Fibroblast of lung (primary cell): ENCODE measurements at regions not wholly inside any gene's neighbourhood (a gene's known extent, or its start where the extent isn't known, plus 50 kb on each side); places are given as distances from the start of the nearest gene placed in this dataset.

ENCODE experiments used
- DNase-seq, 2 donors: peaks; one replicate each; pipeline versions ENCODE4 v3.0.0 to v3.0.0-alpha.2; 2010; ENCODE audit warnings: low read depth in 2 of 2
- H2AFZ ChIP-seq: 2 replicates; pipeline ENCODE4 v1.5.1; 2012; ENCODE audit warnings: low read length, control low read depth, inconsistent platforms
- H3K27ac ChIP-seq: 2 replicates; pipeline ENCODE4 v1.5.1; 2011; ENCODE audit warnings: low read length, control low read depth; ENCODE audit not compliant: insufficient read depth
- H3K27me3 ChIP-seq: 2 replicates; pipeline ENCODE4 v1.5.1; 2011; ENCODE audit warnings: mild to moderate bottlenecking, low read length; ENCODE audit not compliant: control insufficient read depth, insufficient read depth
- H3K36me3 ChIP-seq: 2 replicates; pipeline ENCODE4 v1.5.1; 2011; ENCODE audit warnings: low read length; ENCODE audit not compliant: control insufficient read depth, insufficient read depth
- H3K4me1 ChIP-seq: 2 replicates; pipeline ENCODE4 v1.5.1; 2011; ENCODE audit warnings: low read length; ENCODE audit not compliant: control insufficient read depth, insufficient read depth; ENCODE audit errors: extremely low read depth
- H3K4me2 ChIP-seq: 2 replicates; pipeline ENCODE4 v1.5.1; 2011; ENCODE audit warnings: low read length, control low read depth; ENCODE audit not compliant: insufficient read depth; ENCODE audit errors: extremely low read depth
- H3K4me3 ChIP-seq, 4 experiments: fragments of 200-600 bp in 1 of 4; sonication (generic) in 1 of 4; replicated peaks in 1 of 4; 2 replicates each; pipeline ENCODE4 v1.5.1; 2011 to 2016; ENCODE audit warnings: low read length in 4 of 4, low read depth in 3 of 4, mild to moderate bottlenecking in 3 of 4, control low read depth in 2 of 4, inconsistent platforms in 1 of 4, mixed read lengths in 1 of 4; ENCODE audit not compliant: insufficient read depth in 1 of 4; ENCODE audit errors: control extremely low read depth in 1 of 4
- H3K79me2 ChIP-seq: 2 replicates; pipeline ENCODE4 v1.5.1; 2012; ENCODE audit warnings: mild to moderate bottlenecking, low read length, inconsistent platforms; ENCODE audit not compliant: control insufficient read depth, insufficient read depth
- H3K9ac ChIP-seq: 2 replicates; pipeline ENCODE4 v1.5.1; 2011; ENCODE audit warnings: mild to moderate bottlenecking, low read length, control low read depth; ENCODE audit not compliant: insufficient read depth
- H3K9me3 ChIP-seq: 2 replicates; pipeline ENCODE4 v1.5.1; 2012; ENCODE audit warnings: low read depth, low read length; ENCODE audit not compliant: control insufficient read depth, insufficient read depth
- H4K20me1 ChIP-seq: 2 replicates; pipeline ENCODE4 v1.5.1; 2011; ENCODE audit warnings: low read length; ENCODE audit not compliant: control insufficient read depth, insufficient read depth; ENCODE audit errors: extremely low read depth
- EZH2 ChIP-seq: IDR thresholded peaks from 2 replicates; pipeline ENCODE4 v1.5.1; 2012; ENCODE audit warnings: low read length, control low read depth, mild to moderate bottlenecking; ENCODE audit errors: missing control alignments
- TF ChIP-seq, protein P1 (sequence below), 2 donors: IDR thresholded peaks in 1 of 2; conservative IDR thresholded peaks in 1 of 2; 1 replicate in 1 of 2; 2 replicates in 1 of 2; pipeline ENCODE4 v1.5.1; 2011 to 2012; ENCODE audit warnings: low read length in 2 of 2, control low read depth in 1 of 2, inconsistent platforms in 1 of 2, low read depth in 1 of 2, mild to moderate bottlenecking in 1 of 2

DNA sequence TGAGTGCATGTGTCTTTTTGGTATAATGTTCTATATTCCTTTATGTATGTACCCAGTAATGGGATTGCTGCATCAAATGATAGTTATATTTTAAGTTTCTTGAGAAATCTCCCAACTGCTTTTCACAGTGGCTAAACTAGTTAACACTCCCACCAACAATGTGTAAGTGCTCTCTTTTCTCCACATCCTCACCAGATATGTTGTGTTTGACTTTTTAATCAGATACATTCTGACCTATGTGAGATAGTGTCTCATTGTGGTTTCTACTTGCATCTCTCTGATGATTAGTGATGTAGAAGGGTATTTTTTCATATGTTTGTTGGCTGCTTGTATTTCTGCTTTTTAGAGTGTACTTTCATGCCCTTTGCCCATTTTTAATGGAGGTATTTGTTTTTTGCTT is 62.8 kb upstream of the ALG10B start:
- Histone ChIP-seq H3K79me2 (no peaks in the 10 kb centered on the region), H3K9me3 (no peaks in the 10 kb centered on the region), H3K27ac (no peak overlapping the region), H3K27me3 (no peaks in the 10 kb centered on the region), H2AFZ (no peak overlapping the region), H3K9ac (no peak overlapping the region), H3K4me1 (no peaks in the 10 kb centered on the region), H3K36me3 (no peaks in the 10 kb centered on the region), H3K4me2 (no peak overlapping the region), H3K4me3 (no peak overlapping the region), H4K20me1 (no peaks in the 10 kb centered on the region)
- TF ChIP-seq, protein P1, sequence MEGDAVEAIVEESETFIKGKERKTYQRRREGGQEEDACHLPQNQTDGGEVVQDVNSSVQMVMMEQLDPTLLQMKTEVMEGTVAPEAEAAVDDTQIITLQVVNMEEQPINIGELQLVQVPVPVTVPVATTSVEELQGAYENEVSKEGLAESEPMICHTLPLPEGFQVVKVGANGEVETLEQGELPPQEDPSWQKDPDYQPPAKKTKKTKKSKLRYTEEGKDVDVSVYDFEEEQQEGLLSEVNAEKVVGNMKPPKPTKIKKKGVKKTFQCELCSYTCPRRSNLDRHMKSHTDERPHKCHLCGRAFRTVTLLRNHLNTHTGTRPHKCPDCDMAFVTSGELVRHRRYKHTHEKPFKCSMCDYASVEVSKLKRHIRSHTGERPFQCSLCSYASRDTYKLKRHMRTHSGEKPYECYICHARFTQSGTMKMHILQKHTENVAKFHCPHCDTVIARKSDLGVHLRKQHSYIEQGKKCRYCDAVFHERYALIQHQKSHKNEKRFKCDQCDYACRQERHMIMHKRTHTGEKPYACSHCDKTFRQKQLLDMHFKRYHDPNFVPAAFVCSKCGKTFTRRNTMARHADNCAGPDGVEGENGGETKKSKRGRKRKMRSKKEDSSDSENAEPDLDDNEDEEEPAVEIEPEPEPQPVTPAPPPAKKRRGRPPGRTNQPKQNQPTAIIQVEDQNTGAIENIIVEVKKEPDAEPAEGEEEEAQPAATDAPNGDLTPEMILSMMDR (conservative IDR thresholded peaks at IDR 0.05 in 1 of 2, IDR thresholded peaks at IDR 0.05 in 1 of 2; ENCODE audit: low read depth in 1 of 2, low read length in 2 of 2) = no peak
- TF ChIP-seq EZH2 = no peak
- DNase-seq = no peak

DNA sequence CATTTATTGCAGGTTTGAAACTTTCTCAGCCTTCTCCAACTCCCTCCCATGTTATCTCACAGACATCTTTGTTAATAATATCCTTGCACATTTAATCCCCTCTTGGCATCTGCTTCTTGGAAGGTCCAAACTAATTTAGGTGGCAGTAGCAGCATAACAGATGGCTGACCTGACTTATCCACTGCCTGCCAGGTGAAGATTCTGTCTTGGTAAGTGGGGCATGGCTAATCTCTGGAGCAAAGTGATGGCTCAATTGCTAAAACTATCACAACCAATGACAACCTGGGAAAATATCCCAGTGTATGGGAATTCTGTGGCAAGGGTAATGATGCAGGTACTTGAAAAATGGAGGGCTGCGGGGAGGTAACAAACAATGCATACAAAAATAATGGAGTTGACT is 58.2 kb upstream of the ALG10B start:
- no peak for DNase-seq
- no peak for TF ChIP-seq EZH2
- TF ChIP-seq, protein P1 (conservative IDR thresholded peaks at IDR 0.05 in 1 of 2, IDR thresholded peaks at IDR 0.05 in 1 of 2; ENCODE audit: low read depth in 1 of 2, low read length in 2 of 2) = no peak
- Histone ChIP-seq H3K4me1 (no peaks in the 10 kb centered on the region), H3K79me2 (no peaks in the 10 kb centered on the region), H3K36me3 (no peaks in the 10 kb centered on the region), H4K20me1 (no peaks in the 10 kb centered on the region), H3K9me3 (no peaks in the 10 kb centered on the region), H3K27ac (no peak overlapping the region), H2AFZ (no peak overlapping the region), H3K9ac (no peak overlapping the region), H3K4me2 (no peak overlapping the region), H3K27me3 (no peaks in the 10 kb centered on the region), H3K4me3 (no peak overlapping the region)
